Right atrium auricular region (tissue), 2 donors: ENCODE measurements at regions not wholly inside any gene's neighbourhood (a gene's known extent, or its start where the extent isn't known, plus 50 kb on each side); places are given as distances from the start of the nearest gene placed in this dataset.

ENCODE experiments used
- DNase-seq: peaks from one replicate; pipeline ENCODE4 v3.0.0-alpha.2; 2019; ENCODE audit warnings: low spot score
- H3K27ac ChIP-seq, 2 donors: fragments of 200-600 bp; sonication (generic); 1 replicate in 1 of 2; 2 replicates in 1 of 2; pipeline ENCODE4 v1.5.1; 2016 to 2019
- H3K27me3 ChIP-seq, 2 donors: fragments of 200-600 bp; sonication (generic); one replicate each; pipeline versions ENCODE4 v1.5.1 to v1.6.0; 2017 to 2019
- H3K36me3 ChIP-seq: fragments of 200-600 bp; sonication (generic); one replicate; pipeline ENCODE4 v1.5.1; 2016
- H3K4me1 ChIP-seq, 2 donors: fragments of 200-600 bp; sonication (generic); one replicate each; pipeline versions ENCODE4 v1.5.1 to v1.6.0; 2017 to 2019
- H3K4me3 ChIP-seq, 2 donors: fragments of 200-600 bp; sonication (generic); 1 replicate in 1 of 2; 2 replicates in 1 of 2; pipeline ENCODE4 v1.5.1; 2017 to 2019; ENCODE audit warnings: mild to moderate bottlenecking in 1 of 2, moderate library complexity in 1 of 2
- H3K9me3 ChIP-seq, 2 donors: fragments of 200-600 bp; sonication (generic); one replicate each; pipeline ENCODE4 v1.5.1; 2019
- TF ChIP-seq, protein P1 (sequence below), 2 donors: fragments of 200-600 bp; sonication (generic); IDR thresholded peaks; one replicate each; pipeline ENCODE4 v1.5.1; 2019; ENCODE audit warnings: antibody characterized with exemption in 2 of 2

DNA sequence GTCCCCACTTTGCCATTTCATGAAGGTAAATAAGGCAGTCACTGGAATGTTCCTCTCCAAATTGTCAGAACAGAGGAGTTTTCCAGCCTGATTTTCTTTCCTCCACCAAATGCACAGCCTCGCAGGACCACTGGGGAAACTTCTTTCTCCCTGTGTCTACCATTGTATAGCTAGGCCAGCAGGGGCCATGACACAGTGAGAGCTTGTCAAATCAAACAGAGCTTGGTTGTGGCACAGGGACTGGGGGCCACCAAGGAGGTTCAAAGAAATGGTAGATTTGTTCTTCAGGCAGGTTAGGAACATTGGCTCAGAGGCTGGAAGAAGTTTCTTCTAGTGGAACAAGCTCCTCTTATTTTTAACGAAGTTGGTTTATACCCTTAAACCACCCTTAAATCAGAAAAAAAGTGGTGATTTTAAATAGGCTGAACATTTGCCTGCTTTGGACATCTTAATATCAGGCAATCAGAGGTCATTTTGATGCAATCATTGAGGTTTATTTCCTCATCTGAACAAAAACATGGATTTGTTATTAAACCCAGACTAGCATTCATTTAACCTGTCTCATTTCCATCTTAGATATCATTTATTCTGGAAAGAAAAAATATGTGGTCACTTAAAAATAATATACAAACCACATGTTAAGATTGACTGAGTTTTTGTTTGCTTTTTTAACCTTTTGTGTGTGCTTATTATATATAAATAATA is 105.6 kb downstream of the GTPBP8 start:
- TF ChIP-seq, protein P1, sequence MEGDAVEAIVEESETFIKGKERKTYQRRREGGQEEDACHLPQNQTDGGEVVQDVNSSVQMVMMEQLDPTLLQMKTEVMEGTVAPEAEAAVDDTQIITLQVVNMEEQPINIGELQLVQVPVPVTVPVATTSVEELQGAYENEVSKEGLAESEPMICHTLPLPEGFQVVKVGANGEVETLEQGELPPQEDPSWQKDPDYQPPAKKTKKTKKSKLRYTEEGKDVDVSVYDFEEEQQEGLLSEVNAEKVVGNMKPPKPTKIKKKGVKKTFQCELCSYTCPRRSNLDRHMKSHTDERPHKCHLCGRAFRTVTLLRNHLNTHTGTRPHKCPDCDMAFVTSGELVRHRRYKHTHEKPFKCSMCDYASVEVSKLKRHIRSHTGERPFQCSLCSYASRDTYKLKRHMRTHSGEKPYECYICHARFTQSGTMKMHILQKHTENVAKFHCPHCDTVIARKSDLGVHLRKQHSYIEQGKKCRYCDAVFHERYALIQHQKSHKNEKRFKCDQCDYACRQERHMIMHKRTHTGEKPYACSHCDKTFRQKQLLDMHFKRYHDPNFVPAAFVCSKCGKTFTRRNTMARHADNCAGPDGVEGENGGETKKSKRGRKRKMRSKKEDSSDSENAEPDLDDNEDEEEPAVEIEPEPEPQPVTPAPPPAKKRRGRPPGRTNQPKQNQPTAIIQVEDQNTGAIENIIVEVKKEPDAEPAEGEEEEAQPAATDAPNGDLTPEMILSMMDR (IDR thresholded peaks at IDR 0.05): no peak
- Histone ChIP-seq H3K9me3 (peaks cover 0 to 10% of the 10 kb centered on the region in 2 donors), H3K36me3 (no peaks in the 10 kb centered on the region), H3K4me1 (no peaks in the 10 kb centered on the region), H3K4me3 (no peak overlapping the region), H3K27me3 (no peaks in the 10 kb centered on the region), H3K27ac (no peak overlapping the region)
- DNase-seq: no peak

DNA sequence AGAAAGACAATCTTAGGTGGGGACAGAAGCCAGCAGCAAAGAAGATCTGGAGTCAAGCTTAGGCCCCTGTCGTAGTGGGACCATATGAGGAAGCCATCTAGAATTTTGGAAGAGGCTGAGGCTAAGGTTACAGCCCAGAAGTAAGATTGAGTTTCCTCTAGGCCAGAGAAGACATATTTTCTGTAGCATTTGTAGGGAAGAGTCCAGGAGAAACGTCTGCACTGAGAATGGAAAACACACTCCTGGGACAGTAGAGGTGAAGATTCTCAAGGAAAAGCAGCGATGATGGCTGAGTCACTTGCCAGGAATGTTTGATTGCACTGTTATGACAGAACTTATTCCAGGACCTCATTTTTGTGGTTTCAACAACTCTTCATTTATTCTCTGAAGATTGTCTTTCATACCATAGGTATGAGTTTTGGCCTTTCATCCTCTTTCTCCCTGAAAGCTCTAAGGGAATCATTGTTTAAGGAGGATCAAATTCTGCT is 107.2 kb downstream of the GTPBP8 start:
- Histone ChIP-seq H3K4me1 (no peaks in the 10 kb centered on the region), H3K9me3 (peaks cover 0 to 10% of the 10 kb centered on the region in 2 donors), H3K4me3 (no peak overlapping the region), H3K36me3 (no peaks in the 10 kb centered on the region), H3K27me3 (no peaks in the 10 kb centered on the region), H3K27ac (no peak overlapping the region)
- TF ChIP-seq, protein P1 (IDR thresholded peaks at IDR 0.05): no peak
- no peak for DNase-seq

DNA sequence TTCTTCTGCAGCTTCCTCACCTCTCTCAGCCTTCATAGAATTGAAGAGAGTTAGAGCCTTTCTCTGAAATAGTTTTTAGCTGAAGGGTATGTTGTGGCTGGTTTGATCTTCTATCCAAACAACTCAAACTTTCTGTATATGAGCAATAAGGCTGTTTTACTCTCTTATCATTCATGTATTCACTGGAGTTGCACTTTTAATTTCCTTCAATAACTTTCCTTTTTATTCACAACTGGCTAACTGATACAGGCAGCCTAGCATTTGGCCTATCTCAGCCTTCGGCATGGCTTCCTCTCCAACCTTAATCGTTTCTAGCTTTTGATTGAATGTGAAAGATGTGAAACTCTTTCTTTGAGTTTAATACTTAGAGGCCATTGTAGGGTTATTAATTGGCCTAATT is 109.3 kb downstream of the GTPBP8 start:
- DNase-seq: no peak
- H3K9me3 ChIP-seq: peaks cover 0 to 10% of the 10 kb centered on the region in 2 donors
- H3K4me3 ChIP-seq: no peak overlapping the region
- no peaks in the 10 kb centered on the region for H3K27me3 ChIP-seq
- no peaks in the 10 kb centered on the region for H3K36me3 ChIP-seq
- TF ChIP-seq, protein P1 (IDR thresholded peaks at IDR 0.05): no peak
- no peaks in the 10 kb centered on the region for H3K4me1 ChIP-seq
- H3K27ac ChIP-seq: no peak overlapping the region

DNA sequence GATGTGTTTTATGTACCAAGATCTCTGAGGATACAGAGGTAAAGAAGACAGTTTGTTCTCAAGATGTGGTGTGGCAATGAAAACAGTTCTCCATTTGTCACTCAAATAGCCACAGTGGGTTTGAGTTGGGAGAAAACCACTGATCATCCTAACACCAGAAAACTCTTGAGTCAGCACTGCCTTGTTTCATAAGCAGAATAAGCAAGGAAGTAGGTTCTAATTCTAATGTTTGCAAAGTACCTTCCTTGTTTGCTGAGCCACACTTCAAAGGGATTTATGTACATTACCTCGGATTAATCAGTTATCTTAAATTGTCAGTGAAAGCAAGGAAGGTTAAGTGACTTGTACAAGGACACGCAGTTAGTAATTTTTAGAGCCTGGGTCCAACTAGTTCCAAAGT is 107.8 kb upstream of the BOC start:
- DNase-seq: no peak
- Histone ChIP-seq H3K27me3 (no peaks in the 10 kb centered on the region), H3K4me1 (no peaks in the 10 kb centered on the region), H3K27ac (no peak overlapping the region), H3K9me3 (peaks cover 0 to 10% of the 10 kb centered on the region in 2 donors), H3K4me3 (no peak overlapping the region), H3K36me3 (no peaks in the 10 kb centered on the region)
- TF ChIP-seq, protein P1 (IDR thresholded peaks at IDR 0.05): no peak

DNA sequence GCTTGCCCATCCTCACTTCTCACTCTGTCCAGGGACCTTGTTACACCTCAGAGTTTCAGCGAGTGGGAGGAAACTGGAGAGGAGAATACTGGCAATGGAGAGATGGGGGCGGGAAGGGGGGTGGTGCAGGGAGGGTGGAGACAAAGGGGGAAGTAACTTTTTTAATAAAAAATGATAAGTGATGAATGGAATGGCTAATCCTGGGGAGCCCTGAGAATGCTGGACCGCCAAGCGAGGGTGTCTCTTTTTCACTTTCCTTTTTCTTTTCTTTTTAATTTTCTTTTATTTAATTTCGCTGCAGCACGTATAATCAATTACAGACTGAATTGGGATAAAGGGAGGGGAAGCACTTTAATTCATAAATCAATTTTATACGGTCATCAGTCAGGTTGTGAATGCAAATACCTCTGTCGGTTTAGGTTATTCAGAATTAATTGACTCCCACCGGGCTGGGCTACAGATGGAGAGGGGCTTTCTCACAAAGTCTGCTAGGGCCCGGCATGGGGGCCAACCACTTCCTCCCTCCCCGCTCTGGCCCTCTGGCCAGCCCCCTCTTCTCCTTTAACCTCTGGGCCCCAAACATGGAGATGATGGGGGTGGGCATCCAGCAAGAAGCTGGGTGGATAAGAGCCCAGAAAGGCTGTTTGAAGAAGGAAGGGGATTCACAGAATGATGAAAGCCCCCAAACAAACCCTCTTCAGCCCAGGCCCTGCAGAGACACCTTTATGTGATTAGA is 106.8 kb upstream of the BOC start:
- no peaks in the 10 kb centered on the region for H3K36me3 ChIP-seq
- peaks cover 0 to 4% of the 10 kb centered on the region in 2 donors for H3K9me3 ChIP-seq
- H3K27me3 ChIP-seq: no peaks in the 10 kb centered on the region
- H3K27ac ChIP-seq: no peak overlapping the region
- DNase-seq: no peak
- H3K4me3 ChIP-seq: no peak overlapping the region
- H3K4me1 ChIP-seq: no peaks in the 10 kb centered on the region
- TF ChIP-seq, protein P1 (IDR thresholded peaks at IDR 0.05): no peak
